Brain microvascular endothelial cell (primary cell): ENCODE measurements at regions not wholly inside any gene's neighbourhood (a gene's known extent, or its start where the extent isn't known, plus 50 kb on each side); places are given as distances from the start of the nearest gene placed in this dataset.
A peak's percentile ranks its signal among the peaks of the same experiment; 100 is the strongest.

ENCODE experiments used
- DNase-seq: peaks from one replicate; pipeline ENCODE4 v3.0.0-alpha.2; 2020
- H3K27ac ChIP-seq: fragments of 250-450 bp; sonication (Bioruptor Pico); 2 replicates; pipeline ENCODE4 v1.5.1; 2020; ENCODE audit warnings: mild to moderate bottlenecking, moderate library complexity
- H3K27me3 ChIP-seq: fragments of 250-450 bp; sonication (Bioruptor Pico); replicated peaks from 2 replicates; pipeline ENCODE4 v1.5.1; 2020; ENCODE audit warnings: mild to moderate bottlenecking
- H3K36me3 ChIP-seq: fragments of 250-450 bp; sonication (Bioruptor Pico); replicated peaks from 2 replicates; pipeline ENCODE4 v1.5.1; 2020; ENCODE audit warnings: mild to moderate bottlenecking
- H3K4me3 ChIP-seq: 2 replicates; pipeline ENCODE4 v1.5.1; 2011; ENCODE audit warnings: low read depth, mild to moderate bottlenecking, control low read depth, low read length, moderate library complexity
- CTCF ChIP-seq: IDR thresholded peaks from 2 replicates; pipeline ENCODE4 v1.5.1; 2011; ENCODE audit warnings: low read depth, mild to moderate bottlenecking, moderate library complexity, low read length, control low read depth, inconsistent platforms; ENCODE audit errors: missing control alignments
- in situ Hi-C: cut with HindIII; loops from 2 replicates; pipeline ENCODE4 v1.10.0; 2017; ENCODE audit warnings: low sequenced_read_pairs, low pct_ligation_motif_present

GRCh38 chr3:72591522-72592421 lies 256.5 kb downstream of the SHQ1 start:
- peak; percentile 39 for DNase-seq
- TF ChIP-seq CTCF, result peak; percentile 11
- Histone ChIP-seq H3K27me3 (no peaks in the 10 kb centered on the region), H3K4me3 (no peak overlapping the region), H3K36me3 (no peaks in the 10 kb centered on the region), H3K27ac (no peak overlapping the region)
- in situ Hi-C loops, result no loop called here

DNA sequence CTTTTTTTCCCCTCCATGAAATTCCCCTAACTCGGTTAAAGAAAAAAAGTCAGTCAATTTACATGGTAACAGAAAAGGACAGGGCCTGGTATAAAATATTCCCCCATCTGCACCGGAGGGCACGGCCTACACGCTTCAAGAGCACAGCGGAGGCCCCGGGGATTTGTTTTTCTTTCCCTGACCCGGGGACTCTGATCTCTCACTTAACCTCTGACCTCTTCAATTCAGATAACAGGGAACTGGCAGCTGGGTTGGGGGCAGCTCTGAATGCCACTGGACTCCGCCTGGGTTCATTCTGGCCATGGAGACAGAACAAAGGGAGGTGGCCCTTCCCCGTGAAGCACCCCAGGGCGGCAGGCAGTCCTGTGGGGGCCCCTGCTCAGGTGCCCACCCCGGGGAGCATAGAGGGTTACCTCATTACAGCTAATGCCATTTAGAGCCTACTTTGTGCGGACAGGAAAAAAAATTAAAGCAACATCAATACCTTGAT lies 257.5 kb downstream of the SHQ1 start:
- Histone ChIP-seq H3K4me3 (no peak overlapping the region), H3K27ac (no peak overlapping the region), H3K27me3 (no peaks in the 10 kb centered on the region), H3K36me3 (no peaks in the 10 kb centered on the region)
- TF ChIP-seq CTCF, result no peak
- in situ Hi-C loops, result no loop called here
- DNase-seq, result no peak

DNA sequence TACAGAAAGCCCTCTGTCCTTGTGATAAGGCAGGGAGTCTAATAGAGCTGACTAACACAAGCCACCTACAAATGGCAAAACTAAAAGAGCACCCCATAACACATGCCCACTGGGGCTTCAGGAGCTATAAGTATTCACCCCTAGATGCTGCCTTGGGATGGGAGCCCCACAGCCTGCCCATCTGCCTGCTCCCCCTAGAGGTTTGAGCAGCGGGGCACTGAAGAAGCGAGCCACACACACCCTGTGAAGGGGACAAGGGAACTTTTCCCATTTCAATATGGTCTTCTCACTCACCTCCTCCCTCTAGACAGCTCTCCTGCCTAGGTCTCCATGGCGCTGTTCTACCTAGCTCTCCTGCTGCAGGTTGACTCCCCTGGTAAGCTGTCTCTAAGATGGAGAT lies 261.0 kb downstream of the SHQ1 start:
- no peak overlapping the region for H3K27ac ChIP-seq
- no peaks in the 10 kb centered on the region for H3K27me3 ChIP-seq
- H3K4me3 ChIP-seq, result no peak overlapping the region
- no peaks in the 10 kb centered on the region for H3K36me3 ChIP-seq
- in situ Hi-C loops, result no loop called here
- no peak for TF ChIP-seq CTCF
- no peak for DNase-seq

DNA sequence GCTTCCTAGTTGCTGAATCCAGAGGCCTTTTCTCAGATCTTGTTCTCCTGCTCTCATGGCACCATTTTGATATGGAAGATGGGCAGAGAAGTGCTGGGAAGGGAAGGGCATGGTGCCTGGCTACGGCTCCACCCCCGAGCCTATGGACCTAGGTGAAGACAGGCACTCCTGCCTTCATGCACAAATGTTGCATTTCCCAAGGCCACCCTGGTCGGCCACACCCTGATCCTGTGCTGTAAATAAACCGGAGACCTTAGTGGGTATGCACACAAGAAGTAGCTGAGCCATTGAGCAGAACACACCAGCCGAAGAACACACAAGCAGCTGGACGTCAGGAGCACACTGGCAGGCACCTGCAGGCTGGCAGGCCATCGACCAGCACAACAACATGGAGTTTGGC lies 261.6 kb downstream of the SHQ1 start:
- in situ Hi-C loops, result no loop called here
- H3K36me3 ChIP-seq, result no peaks in the 10 kb centered on the region
- no peaks in the 10 kb centered on the region for H3K27me3 ChIP-seq
- H3K27ac ChIP-seq, result no peak overlapping the region
- no peak for TF ChIP-seq CTCF
- DNase-seq, result no peak
- no peak overlapping the region for H3K4me3 ChIP-seq

- TF ChIP-seq CTCF, result no peak
- Histone ChIP-seq H3K27ac (no peak overlapping the region), H3K36me3 (no peaks in the 10 kb centered on the region), H3K27me3 (no peaks in the 10 kb centered on the region), H3K4me3 (no peak overlapping the region)
- in situ Hi-C loops, result no loop called here
- no peak for DNase-seq
These were observed 262.3 kb downstream of the SHQ1 start for GRCh38 chr3:72585966-72586365.

- H3K4me3 ChIP-seq, result no peak overlapping the region
- DNase-seq, result no peak
- in situ Hi-C loops, result no loop called here
- no peaks in the 10 kb centered on the region for H3K36me3 ChIP-seq
- TF ChIP-seq CTCF, result no peak
- H3K27ac ChIP-seq, result no peak overlapping the region
- H3K27me3 ChIP-seq, result no peaks in the 10 kb centered on the region
These were observed 264.0 kb downstream of the SHQ1 start for GRCh38 chr3:72584262-72584661.
